Mammary epithelial cell (primary cell): ENCODE measurements at regions not wholly inside any gene's neighbourhood (a gene's known extent, or its start where the extent isn't known, plus 50 kb on each side); places are given as distances from the start of the nearest gene placed in this dataset.

ENCODE experiments used
- CTCF ChIP-seq, 2 donors: IDR thresholded peaks in 1 of 2; conservative IDR thresholded peaks in 1 of 2; 2 replicates each; pipeline ENCODE4 v1.5.1; 2011 to 2012; ENCODE audit warnings: inconsistent platforms in 2 of 2, low read length in 2 of 2, mild to moderate bottlenecking in 2 of 2, control low read depth in 1 of 2, low read depth in 1 of 2; ENCODE audit not compliant: insufficient read depth in 1 of 2; ENCODE audit errors: extremely low read depth in 1 of 2
- EZH2 ChIP-seq: IDR thresholded peaks from 2 replicates; pipeline ENCODE4 v1.6.1; 2012; ENCODE audit warnings: low read length, inconsistent platforms, borderline replicate concordance

- TF ChIP-seq CTCF (conservative IDR thresholded peaks at IDR 0.05 in 1 of 2, IDR thresholded peaks at IDR 0.05 in 1 of 2; ENCODE audit: extremely low read depth in 1 of 2, insufficient read depth in 1 of 2, low read depth in 1 of 2, low read length in 2 of 2) (no peak), EZH2 (no peak)
Measured at GRCh38 chr3:73295876-73296635, 234.6 kb downstream of the EBLN2 start.
